Activated naive CD4-positive, alpha-beta T cell treated with anti-CD3 and anti-CD28 coated beads, Interleukin-2, amount 10 ng/mL, durations not matched to agents 7 days and 5 days (primary cell): ENCODE measurements at regions not wholly inside any gene's neighbourhood (a gene's known extent, or its start where the extent isn't known, plus 50 kb on each side); places are given as distances from the start of the nearest gene placed in this dataset.
"Not testable (repeated sequence)": the region's sequence is repeated elsewhere in the genome, so short reads cannot be mapped to it uniquely, and the experiment has no call there.

Experiments used
- CTCF ChIA-PET: fragments of 350-600 bp; sonication (Branson Sonifier 250); formaldehyde crosslinking; loops from one replicate; lab custom pipeline; 2021; ENCODE audit warnings: antibody characterized with exemption; lab: Charles Lee
- DNase-seq: peaks from one replicate; pipeline ENCODE4 v3.0.0-alpha.2; 2020
- H3K27ac Mint-ChIP-seq: one replicate; pipeline ENCODE4 v1.8.0; 2021; ENCODE audit warnings: mild to moderate bottlenecking, moderate library complexity, mixed read lengths
- H3K27me3 Mint-ChIP-seq: one replicate; pipeline ENCODE4 v1.8.0; 2021; ENCODE audit warnings: mild to moderate bottlenecking, mixed read lengths
- H3K36me3 Mint-ChIP-seq: one replicate; pipeline ENCODE4 v1.8.0; 2021; ENCODE audit warnings: mixed read lengths
- H3K4me1 Mint-ChIP-seq: one replicate; pipeline ENCODE4 v1.8.0; 2021; ENCODE audit warnings: mixed read lengths
- H3K4me3 Mint-ChIP-seq: one replicate; pipeline ENCODE4 v1.8.0; 2021; ENCODE audit warnings: mild to moderate bottlenecking, moderate library complexity, mixed read lengths
- H3K9me3 Mint-ChIP-seq: one replicate; pipeline ENCODE4 v1.8.0; 2021; ENCODE audit warnings: mixed read lengths

DNA sequence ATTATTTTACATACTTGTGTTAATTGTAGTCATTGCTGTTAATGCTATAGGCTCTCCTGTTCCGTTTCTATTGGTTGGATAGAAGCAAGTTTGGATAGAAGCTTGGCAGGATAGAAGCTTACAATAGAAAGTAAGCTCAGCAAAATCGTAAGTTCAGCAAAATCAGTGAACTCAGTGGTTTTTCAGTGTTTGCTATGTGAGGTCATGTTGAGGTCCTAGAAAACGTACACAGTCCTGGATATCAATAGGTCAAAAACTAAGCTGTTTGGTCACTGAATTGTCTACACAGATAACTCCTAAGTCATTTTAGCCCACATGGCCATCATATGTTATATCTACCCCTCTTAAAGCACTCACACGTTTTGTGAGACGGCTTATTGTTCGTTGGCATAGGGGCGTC is 299.4 kb downstream of the MAN2A1 start:
- no peak overlapping the region for H3K4me3 Mint-ChIP-seq
- CTCF ChIA-PET: no interaction called here

DNA sequence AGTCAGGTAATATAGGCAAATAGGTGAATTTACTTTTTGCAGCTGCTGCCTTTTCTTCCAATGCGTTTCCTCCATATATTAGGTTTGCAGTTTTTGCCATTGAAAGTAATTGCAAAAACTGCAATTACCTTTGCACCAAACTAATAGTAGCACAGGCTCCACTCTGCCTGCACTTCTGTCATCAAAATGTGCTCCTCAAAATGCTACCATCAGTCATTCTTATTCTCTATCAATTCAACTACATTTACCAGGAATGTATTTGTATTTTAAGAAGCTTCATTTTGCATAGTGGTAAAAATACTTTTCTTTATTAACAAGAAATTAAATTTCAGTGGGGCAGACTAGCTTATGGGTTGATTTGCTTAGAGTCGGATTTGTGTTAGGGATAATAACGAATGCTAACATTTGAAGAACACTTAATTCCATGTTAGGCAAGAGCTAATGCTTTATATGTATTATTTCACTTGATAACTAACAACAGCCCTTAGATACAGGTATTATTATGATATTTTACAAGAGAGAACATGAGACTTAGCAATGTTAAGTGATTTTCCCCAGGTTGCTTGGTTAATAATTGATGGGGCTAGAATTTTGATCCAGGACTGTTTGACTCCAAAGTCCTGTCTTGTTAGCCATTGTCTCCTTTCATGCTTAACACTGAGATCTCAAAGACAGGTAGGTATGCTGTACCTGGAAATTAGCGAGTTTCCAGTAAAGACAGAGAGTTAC is 300.4 kb downstream of the MAN2A1 start:
- Mint-ChIP-seq H3K4me1 (no peaks in the 10 kb centered on the region), H3K27ac (no peak overlapping the region), H3K36me3 (no peaks in the 10 kb centered on the region), H3K9me3 (no peaks in the 10 kb centered on the region), H3K4me3 (no peak overlapping the region), H3K27me3 (no peaks in the 10 kb centered on the region)
- no peak for DNase-seq
- CTCF ChIA-PET: no interaction called here

More for the DNA sequence above, 299.4 kb downstream of the MAN2A1 start:
- no peaks in the 10 kb centered on the region for H3K4me1 Mint-ChIP-seq
- no peak for DNase-seq
- H3K27ac Mint-ChIP-seq: no peak overlapping the region
- H3K9me3 Mint-ChIP-seq: peaks cover 2% of the 10 kb centered on the region
- no peaks in the 10 kb centered on the region for H3K36me3 Mint-ChIP-seq
- H3K27me3 Mint-ChIP-seq: no peaks in the 10 kb centered on the region

DNA sequence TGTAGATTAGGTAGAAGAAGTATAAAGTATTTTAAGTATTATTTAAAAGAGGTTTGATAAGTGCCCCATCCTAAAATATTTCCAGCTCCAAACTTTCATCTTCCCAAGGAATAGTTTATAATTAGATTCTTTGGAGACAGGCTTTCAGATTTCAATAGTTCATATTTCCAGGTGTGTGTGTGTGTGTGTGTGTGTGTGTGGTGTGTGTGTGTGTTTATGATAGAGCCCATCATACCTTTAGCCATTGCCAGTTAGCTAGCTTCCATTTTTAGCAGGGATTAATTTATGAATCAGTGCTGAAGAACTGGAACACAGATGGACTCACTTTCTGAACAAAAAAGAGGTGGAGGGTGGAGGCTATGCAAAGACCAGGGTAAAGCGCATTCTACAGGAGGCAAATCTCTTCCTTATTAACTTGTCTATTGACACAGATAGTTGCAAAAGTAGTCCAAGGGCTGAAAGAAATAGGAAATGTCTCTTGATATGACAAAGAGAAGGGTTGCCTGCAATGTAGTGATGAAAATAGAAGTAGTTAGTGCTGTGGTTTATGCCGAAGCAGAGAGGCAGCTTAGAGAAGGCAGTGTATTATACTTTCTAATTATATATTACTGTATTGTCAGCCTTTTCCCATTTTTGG is 301.1 kb downstream of the MAN2A1 start:
- no peaks in the 10 kb centered on the region for H3K4me1 Mint-ChIP-seq
- no peaks in the 10 kb centered on the region for H3K36me3 Mint-ChIP-seq
- no peak overlapping the region for H3K4me3 Mint-ChIP-seq
- no peaks in the 10 kb centered on the region for H3K9me3 Mint-ChIP-seq
- CTCF ChIA-PET: no interaction called here
- no peak for DNase-seq
- H3K27me3 Mint-ChIP-seq: no peaks in the 10 kb centered on the region
- no peak overlapping the region for H3K27ac Mint-ChIP-seq

DNA sequence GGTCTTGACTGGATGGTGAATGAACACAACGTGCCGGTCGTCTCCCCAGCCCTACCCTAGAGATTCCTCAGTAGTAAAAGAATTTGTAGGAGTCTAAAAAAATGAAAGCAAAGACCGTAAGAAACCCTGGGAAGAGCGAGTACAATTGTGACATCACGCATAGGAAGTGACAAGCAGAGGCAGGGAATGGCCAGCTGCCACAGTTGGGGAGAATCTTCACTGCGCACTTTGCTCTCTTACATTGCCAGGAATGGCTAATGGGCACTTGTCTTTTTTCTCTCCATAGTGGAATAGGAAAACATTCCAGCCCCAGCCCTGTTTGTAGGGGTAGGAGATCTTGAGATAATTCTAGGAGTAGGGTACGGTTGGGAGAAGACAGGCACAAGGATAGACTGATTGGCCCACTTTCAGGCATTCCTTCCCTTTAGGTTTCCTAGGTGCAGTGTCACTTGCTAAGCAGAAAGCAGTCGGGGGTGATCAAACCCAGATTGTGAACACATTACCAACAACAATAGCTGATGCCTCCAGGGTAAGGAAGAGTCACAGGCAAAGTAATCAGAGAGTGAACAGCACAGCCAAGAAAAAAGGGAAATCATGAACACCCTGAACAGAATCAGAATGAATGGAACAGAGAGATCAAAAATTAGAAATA is 302.7 kb downstream of the MAN2A1 start:
- Mint-ChIP-seq H3K27me3 (no peaks in the 10 kb centered on the region), H3K36me3 (no peaks in the 10 kb centered on the region), H3K9me3 (no peaks in the 10 kb centered on the region), H3K27ac (no peak overlapping the region), H3K4me3 (no peak overlapping the region), H3K4me1 (no peaks in the 10 kb centered on the region)
- CTCF ChIA-PET: no interaction called here
- no peak for DNase-seq

DNA sequence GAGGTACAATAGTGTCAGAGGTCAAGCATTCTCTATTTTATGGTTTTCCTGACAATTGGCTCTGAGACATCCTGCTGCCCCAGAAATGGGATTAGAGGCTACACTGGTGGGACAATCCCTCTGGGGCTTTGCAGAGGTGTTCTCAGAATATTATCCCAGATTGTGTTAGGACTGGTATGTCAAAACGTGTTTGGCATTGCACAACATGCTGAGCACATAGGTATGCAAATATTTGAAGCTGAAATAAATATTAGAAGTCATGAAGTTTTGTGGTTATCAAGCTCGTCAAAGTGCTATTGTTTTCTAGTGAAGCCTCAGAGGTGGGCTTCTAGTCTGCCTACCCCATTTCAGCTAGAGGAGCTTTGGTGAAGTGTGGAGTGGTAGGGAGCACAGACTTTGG is 304.4 kb downstream of the MAN2A1 start:
- Mint-ChIP-seq H3K9me3 (peaks cover 4% of the 10 kb centered on the region), H3K4me3 (no peak overlapping the region), H3K4me1 (no peaks in the 10 kb centered on the region), H3K27me3 (no peaks in the 10 kb centered on the region), H3K36me3 (no peaks in the 10 kb centered on the region), H3K27ac (no peak overlapping the region)
- CTCF ChIA-PET: interaction anchor here (0.5 kb wide), 1 partner anchor 265 kb away, joined by 4 read pairs; no protein-coding TSS in a partner anchor
- no peak for DNase-seq

GRCh38 chr5:109996246-109996645 is 306.5 kb downstream of the MAN2A1 start:
- Mint-ChIP-seq H3K4me1 (peaks cover 9% of the 10 kb centered on the region), H3K36me3 (no peaks in the 10 kb centered on the region), H3K9me3 (peaks cover 4% of the 10 kb centered on the region), H3K27me3 (no peaks in the 10 kb centered on the region), H3K4me3 (no peak overlapping the region), H3K27ac (no peak overlapping the region)
- no peak for DNase-seq
- CTCF ChIA-PET: no interaction called here

GRCh38 chr5:109997161-109997560 is 307.4 kb downstream of the MAN2A1 start:
- no peaks in the 10 kb centered on the region for H3K36me3 Mint-ChIP-seq
- no peaks in the 10 kb centered on the region for H3K27me3 Mint-ChIP-seq
- peaks cover 9% of the 10 kb centered on the region for H3K4me1 Mint-ChIP-seq
- no peak for DNase-seq
- peaks cover 4% of the 10 kb centered on the region for H3K9me3 Mint-ChIP-seq
- no peak overlapping the region for H3K27ac Mint-ChIP-seq
- H3K4me3 Mint-ChIP-seq: no peak overlapping the region
- CTCF ChIA-PET: no interaction called here

DNA sequence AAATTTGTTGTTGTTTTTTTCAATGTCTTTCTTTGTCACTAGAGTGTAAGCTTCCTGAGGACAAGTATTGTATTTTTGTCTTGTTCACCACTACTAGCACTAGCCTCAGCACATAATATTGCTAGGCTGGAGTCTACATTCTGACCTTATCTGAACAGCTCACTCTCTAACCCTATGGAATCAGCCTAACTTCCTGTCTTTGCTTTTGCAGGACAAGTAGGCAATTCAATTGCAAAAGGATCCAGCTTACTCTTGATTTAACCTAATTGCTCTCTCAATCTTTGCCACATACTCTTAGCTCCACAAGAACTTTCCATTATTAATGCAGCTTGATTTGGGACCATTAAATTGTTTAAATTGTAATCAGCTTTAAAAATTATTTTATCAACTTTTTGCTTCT is 308.5 kb downstream of the MAN2A1 start:
- no peaks in the 10 kb centered on the region for H3K36me3 Mint-ChIP-seq
- CTCF ChIA-PET: no interaction called here
- DNase-seq: no peak
- H3K27me3 Mint-ChIP-seq: no peaks in the 10 kb centered on the region
- no peak overlapping the region for H3K27ac Mint-ChIP-seq
- H3K4me1 Mint-ChIP-seq: peaks cover 9% of the 10 kb centered on the region
- no peak overlapping the region for H3K4me3 Mint-ChIP-seq
- peaks cover 4% of the 10 kb centered on the region for H3K9me3 Mint-ChIP-seq

DNA sequence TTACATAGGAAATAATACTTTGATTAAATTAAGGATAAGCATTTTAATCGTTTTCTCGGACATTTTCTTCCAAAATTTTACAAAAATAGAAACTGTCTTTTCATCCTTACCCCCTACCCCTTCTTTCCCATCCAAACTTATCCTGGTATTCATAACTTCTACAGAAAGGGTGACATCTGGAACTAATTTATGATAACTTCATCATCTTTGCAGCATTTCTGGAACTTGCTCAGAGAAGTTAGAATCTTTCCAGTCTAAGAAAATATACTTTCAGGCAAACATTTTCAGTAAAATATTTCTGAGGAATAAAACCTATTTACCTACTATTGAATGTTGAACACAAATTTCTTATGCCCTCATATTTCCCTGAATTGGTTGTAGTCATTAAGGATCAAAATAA is 309.0 kb downstream of the MAN2A1 start:
- CTCF ChIA-PET: no interaction called here
- no peak overlapping the region for H3K27ac Mint-ChIP-seq
- H3K4me3 Mint-ChIP-seq: no peak overlapping the region
- peaks cover 9% of the 10 kb centered on the region for H3K4me1 Mint-ChIP-seq
- peaks cover 4% of the 10 kb centered on the region for H3K9me3 Mint-ChIP-seq
- H3K27me3 Mint-ChIP-seq: no peaks in the 10 kb centered on the region
- no peaks in the 10 kb centered on the region for H3K36me3 Mint-ChIP-seq
- DNase-seq: no peak

GRCh38 chr5:110001648-110002047 is 311.9 kb downstream of the MAN2A1 start:
- no peak overlapping the region for H3K27ac Mint-ChIP-seq
- H3K4me3 Mint-ChIP-seq: no peak overlapping the region
- H3K36me3 Mint-ChIP-seq: no peaks in the 10 kb centered on the region
- peaks cover 6% of the 10 kb centered on the region for H3K9me3 Mint-ChIP-seq
- peaks cover 9% of the 10 kb centered on the region for H3K4me1 Mint-ChIP-seq
- H3K27me3 Mint-ChIP-seq: no peaks in the 10 kb centered on the region
- no peak for DNase-seq
- CTCF ChIA-PET: no interaction called here

DNA sequence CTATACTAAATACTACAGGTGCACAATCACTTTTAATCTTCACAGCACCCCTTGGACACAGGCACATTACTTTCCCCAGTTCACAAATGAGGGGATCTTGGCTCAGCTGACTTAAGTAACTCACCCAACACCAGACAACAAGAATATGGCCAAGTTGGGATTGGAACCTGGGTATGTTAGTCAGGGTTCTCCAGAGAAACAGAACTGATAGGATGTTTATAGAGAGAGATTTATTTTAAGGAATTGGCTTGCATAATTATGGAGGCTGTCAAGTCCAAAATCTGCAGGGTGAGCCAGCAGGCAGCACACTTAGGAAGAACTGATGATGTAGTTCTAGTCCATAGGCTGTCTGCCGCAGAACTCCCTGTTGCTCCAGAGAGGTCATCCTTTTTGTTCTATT is 312.9 kb downstream of the MAN2A1 start:
- Mint-ChIP-seq H3K4me3 (no peak overlapping the region), H3K9me3 (peaks cover 6% of the 10 kb centered on the region), H3K27me3 (no peaks in the 10 kb centered on the region), H3K36me3 (no peaks in the 10 kb centered on the region), H3K4me1 (peaks cover 9% of the 10 kb centered on the region), H3K27ac (no peak overlapping the region)
- CTCF ChIA-PET: no interaction called here
- DNase-seq: no peak

- CTCF ChIA-PET, DNase-seq, H3K27me3 Mint-ChIP-seq, H3K36me3 Mint-ChIP-seq, H3K4me3 Mint-ChIP-seq, H3K27ac Mint-ChIP-seq, H3K9me3 Mint-ChIP-seq, H3K4me1 Mint-ChIP-seq: not testable (repeated sequence)
These were observed 316.3 kb downstream of the MAN2A1 start for GRCh38 chr5:110005907-110006562.

DNA sequence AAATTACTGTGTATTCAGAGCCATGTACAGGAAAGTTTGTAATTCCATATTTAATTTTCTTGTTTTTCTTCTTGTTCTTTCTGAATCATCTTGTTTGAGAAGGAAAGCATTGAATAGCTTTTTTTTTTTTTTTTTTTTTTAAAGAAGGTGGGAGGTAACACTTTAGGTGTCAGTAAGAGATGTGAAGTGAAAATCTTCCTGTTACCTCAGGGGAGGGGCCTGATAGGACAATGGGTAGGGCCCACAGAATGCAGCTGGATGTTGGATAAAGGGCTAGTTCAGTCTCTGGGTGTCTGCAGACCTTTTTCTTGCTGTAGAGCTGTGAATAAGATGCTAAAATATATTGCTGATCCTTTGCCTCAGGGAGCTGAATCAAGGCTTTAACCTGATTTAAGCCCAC is 317.4 kb downstream of the MAN2A1 start:
- H3K4me1 Mint-ChIP-seq: no peaks in the 10 kb centered on the region
- no peaks in the 10 kb centered on the region for H3K27me3 Mint-ChIP-seq
- no peak overlapping the region for H3K4me3 Mint-ChIP-seq
- H3K36me3 Mint-ChIP-seq: no peaks in the 10 kb centered on the region
- DNase-seq: no peak
- CTCF ChIA-PET: interaction anchor here (0.6 kb wide), 1 partner anchor 131 kb away, joined by 3 read pairs; no protein-coding TSS in a partner anchor
- peaks cover 2% of the 10 kb centered on the region for H3K9me3 Mint-ChIP-seq
- H3K27ac Mint-ChIP-seq: no peak overlapping the region

DNA sequence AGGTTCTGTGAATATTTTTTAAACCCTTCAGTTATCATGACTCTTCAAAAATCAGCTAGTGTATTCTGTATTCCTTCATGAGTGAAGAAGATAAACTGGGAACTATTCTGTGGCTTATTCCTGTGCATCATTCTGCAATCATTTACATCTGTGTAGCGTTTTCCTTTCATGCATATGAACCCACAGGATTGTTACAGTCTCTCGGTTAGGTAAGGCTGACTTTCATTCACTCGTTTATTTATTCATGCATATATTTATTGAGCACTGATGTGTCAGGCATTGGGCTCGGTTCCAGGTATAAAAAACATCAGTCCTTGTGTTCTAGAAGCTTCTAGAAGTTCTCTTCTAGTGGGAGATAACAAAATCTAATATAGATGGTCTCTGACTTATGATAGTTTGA is 318.4 kb downstream of the MAN2A1 start:
- no peak for DNase-seq
- H3K27ac Mint-ChIP-seq: no peak overlapping the region
- peaks cover 2% of the 10 kb centered on the region for H3K9me3 Mint-ChIP-seq
- CTCF ChIA-PET: no interaction called here
- H3K4me3 Mint-ChIP-seq: no peak overlapping the region
- no peaks in the 10 kb centered on the region for H3K27me3 Mint-ChIP-seq
- no peaks in the 10 kb centered on the region for H3K36me3 Mint-ChIP-seq
- no peaks in the 10 kb centered on the region for H3K4me1 Mint-ChIP-seq
